ENCODE measurements at regions not wholly inside any gene's neighbourhood (a gene's known extent, or its start where the extent isn't known, plus 50 kb on each side); places are given as distances from the start of the nearest gene placed in this dataset.

DNA sequence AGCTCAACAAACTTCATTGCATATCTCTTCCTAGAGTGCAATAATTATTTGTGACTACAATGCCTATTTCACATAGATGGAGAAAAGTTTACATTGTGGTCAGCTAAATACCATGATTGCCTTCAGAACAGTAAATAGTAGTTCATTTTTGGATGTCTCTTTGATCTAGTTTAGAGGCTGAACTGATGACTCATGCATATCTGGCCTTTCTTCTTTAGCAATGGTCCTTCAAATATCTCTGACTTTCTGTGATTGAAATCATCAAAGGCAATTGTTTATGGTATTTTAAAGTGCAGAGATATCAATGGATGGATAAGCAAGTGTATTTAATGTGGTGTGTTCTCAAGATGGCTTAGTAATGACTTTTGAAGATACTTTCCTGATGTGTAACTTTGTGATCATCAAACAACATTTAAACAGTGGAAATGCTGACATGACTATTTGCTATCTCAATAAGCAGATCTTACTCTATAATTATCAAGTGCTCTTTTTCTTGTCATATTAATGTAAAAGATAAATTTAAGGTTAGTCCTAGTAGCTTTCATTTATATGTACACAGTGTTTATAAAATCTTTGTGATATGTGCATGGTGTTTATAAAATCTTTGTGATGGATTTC lies 523.7 kb upstream of the SLC35B3 start:
- no peaks in the 10 kb centered on the region for H3K36me3 ChIP-seq (replicated peaks in 1 of 2; ENCODE audit: control insufficient read depth in 1 of 2, insufficient read depth in 2 of 2, low read length in 2 of 2)
- H3K27me3 Mint-ChIP-seq (ENCODE audit: low read depth in 3 of 3): no peaks in the 10 kb centered on the region

DNA sequence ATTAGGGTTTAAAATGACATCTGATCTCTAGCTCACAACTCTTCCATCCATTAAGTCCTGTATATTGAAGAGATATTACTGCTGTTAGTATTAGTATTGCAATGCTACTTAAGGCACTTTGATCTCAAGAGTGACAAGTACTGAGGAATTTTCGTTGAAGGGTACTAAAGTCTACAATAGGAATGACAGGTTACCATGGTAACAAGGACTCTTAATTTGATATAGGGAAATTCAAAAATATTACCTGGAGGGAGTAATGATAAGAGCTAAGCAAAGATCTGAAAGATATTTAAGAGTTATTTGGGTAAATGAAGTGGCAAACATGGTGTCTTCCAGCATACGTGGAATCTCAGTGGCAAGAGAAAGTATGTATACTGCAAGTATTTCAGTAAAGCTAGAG lies 518.0 kb upstream of the SLC35B3 start:
- Histone ChIP-seq H3K4me2 (replicated peaks; ENCODE audit: extremely low read depth, low read length, poor library complexity, severe bottlenecking) (no peak overlapping the region), H3K27ac (ENCODE audit: low read depth in 1 of 2, low read length in 2 of 2) (no peak overlapping the region), H3K79me2 (ENCODE audit: insufficient read depth, low read length) (no peaks in the 10 kb centered on the region), H3K36me3 (replicated peaks in 1 of 2; ENCODE audit: control insufficient read depth in 1 of 2, insufficient read depth in 2 of 2, low read length in 2 of 2) (no peaks in the 10 kb centered on the region), H3K27me3 (ENCODE audit: control insufficient read depth in 2 of 2, insufficient read depth in 2 of 2, low read length in 2 of 2) (no peaks in the 10 kb centered on the region), H2AFZ (ENCODE audit: insufficient read depth, low read depth, low read length, poor library complexity, severe bottlenecking) (no peak overlapping the region), H3K9ac (ENCODE audit: insufficient read depth, low read length, poor library complexity, severe bottlenecking) (no peak overlapping the region), H3K4me1 (ENCODE audit: control insufficient read depth in 1 of 2, insufficient read depth in 2 of 2, low read length in 2 of 2) (no peaks in the 10 kb centered on the region), H3K9me3 (replicated peaks in 1 of 2; ENCODE audit: control insufficient read depth in 1 of 2, insufficient read depth in 1 of 2, low read length in 2 of 2) (no peaks in the 10 kb centered on the region), H4K20me1 (ENCODE audit: insufficient read depth, low read length) (no peaks in the 10 kb centered on the region), H3K4me3 (replicated peaks in 1 of 3; ENCODE audit: low read depth in 2 of 3, low read length in 3 of 3) (no peak overlapping the region)
- no peaks in the 10 kb centered on the region for H3K9me3 Mint-ChIP-seq
- no peaks in the 10 kb centered on the region for H3K4me1 Mint-ChIP-seq
- no peak overlapping the region for H3K4me3 Mint-ChIP-seq
- H3K27me3 Mint-ChIP-seq (ENCODE audit: low read depth in 3 of 3): no peaks in the 10 kb centered on the region
- no peak for DNase-seq
- TF ChIP-seq, protein P1, sequence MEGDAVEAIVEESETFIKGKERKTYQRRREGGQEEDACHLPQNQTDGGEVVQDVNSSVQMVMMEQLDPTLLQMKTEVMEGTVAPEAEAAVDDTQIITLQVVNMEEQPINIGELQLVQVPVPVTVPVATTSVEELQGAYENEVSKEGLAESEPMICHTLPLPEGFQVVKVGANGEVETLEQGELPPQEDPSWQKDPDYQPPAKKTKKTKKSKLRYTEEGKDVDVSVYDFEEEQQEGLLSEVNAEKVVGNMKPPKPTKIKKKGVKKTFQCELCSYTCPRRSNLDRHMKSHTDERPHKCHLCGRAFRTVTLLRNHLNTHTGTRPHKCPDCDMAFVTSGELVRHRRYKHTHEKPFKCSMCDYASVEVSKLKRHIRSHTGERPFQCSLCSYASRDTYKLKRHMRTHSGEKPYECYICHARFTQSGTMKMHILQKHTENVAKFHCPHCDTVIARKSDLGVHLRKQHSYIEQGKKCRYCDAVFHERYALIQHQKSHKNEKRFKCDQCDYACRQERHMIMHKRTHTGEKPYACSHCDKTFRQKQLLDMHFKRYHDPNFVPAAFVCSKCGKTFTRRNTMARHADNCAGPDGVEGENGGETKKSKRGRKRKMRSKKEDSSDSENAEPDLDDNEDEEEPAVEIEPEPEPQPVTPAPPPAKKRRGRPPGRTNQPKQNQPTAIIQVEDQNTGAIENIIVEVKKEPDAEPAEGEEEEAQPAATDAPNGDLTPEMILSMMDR (IDR thresholded peaks at IDR 0.05): no peak
- WGBS (ENCODE audit: insufficient coverage): 83% methylated on average over 1 of the region's 2 CpGs
- H3K36me3 Mint-ChIP-seq: no peaks in the 10 kb centered on the region
- H3K27ac Mint-ChIP-seq: no peak overlapping the region
- intact Hi-C loops (cut with micrococcal nuclease): no loop called here

More for the DNA sequence above, 523.7 kb upstream of the SLC35B3 start:
- no peak overlapping the region for H2AFZ ChIP-seq (ENCODE audit: insufficient read depth, low read depth, low read length, poor library complexity, severe bottlenecking)
- H3K9me3 Mint-ChIP-seq: peaks cover 0 to 3% (median 0%) of the 10 kb centered on the region in 7 donors
- no peaks in the 10 kb centered on the region for H3K27me3 ChIP-seq (ENCODE audit: control insufficient read depth in 2 of 2, insufficient read depth in 2 of 2, low read length in 2 of 2)
- no peaks in the 10 kb centered on the region for H3K9me3 ChIP-seq (replicated peaks in 1 of 2; ENCODE audit: control insufficient read depth in 1 of 2, insufficient read depth in 1 of 2, low read length in 2 of 2)
- H3K79me2 ChIP-seq (ENCODE audit: insufficient read depth, low read length): no peaks in the 10 kb centered on the region
- no peak overlapping the region for H3K9ac ChIP-seq (ENCODE audit: insufficient read depth, low read length, poor library complexity, severe bottlenecking)
- no peak overlapping the region for H3K4me3 ChIP-seq (replicated peaks in 1 of 3; ENCODE audit: low read depth in 2 of 3, low read length in 3 of 3)
- no peak overlapping the region for H3K4me3 Mint-ChIP-seq
- intact Hi-C loops (cut with micrococcal nuclease): no loop called here
- no peak for DNase-seq
- no peaks in the 10 kb centered on the region for H3K4me1 Mint-ChIP-seq
- H4K20me1 ChIP-seq (ENCODE audit: insufficient read depth, low read length): no peaks in the 10 kb centered on the region
- H3K36me3 Mint-ChIP-seq: no peaks in the 10 kb centered on the region
- no peak overlapping the region for H3K27ac ChIP-seq (ENCODE audit: low read depth in 1 of 2, low read length in 2 of 2)
- TF ChIP-seq, protein P1 (IDR thresholded peaks at IDR 0.05): no peak
- no peak overlapping the region for H3K4me2 ChIP-seq (replicated peaks; ENCODE audit: extremely low read depth, low read length, poor library complexity, severe bottlenecking)
- no peak overlapping the region for H3K27ac Mint-ChIP-seq
- H3K4me1 ChIP-seq (ENCODE audit: control insufficient read depth in 1 of 2, insufficient read depth in 2 of 2, low read length in 2 of 2): no peaks in the 10 kb centered on the region
